Caco-2 (cell line): ENCODE measurements at regions not wholly inside any gene's neighbourhood (a gene's known extent, or its start where the extent isn't known, plus 50 kb on each side); places are given as distances from the start of the nearest gene placed in this dataset.
A peak's percentile ranks its signal among the peaks of the same experiment; 100 is the strongest.

Experiments used
- BruUV-seq: library from RNA; stranded (reverse); fragments of 400-500 nt; replicated peaks from 2 replicates; lab custom pipeline; 2021; lab: Mats Ljungman, UMichigan
- CTCF ChIA-PET: fragments of 300-600 bp; sonication (Branson Sonifier 250); formaldehyde crosslinking; loops from one replicate; lab custom pipeline; 2022; ENCODE audit warnings: antibody characterized with exemption; lab: Charles Lee
- POLR2A ChIA-PET: fragments of 300-600 bp; sonication (Branson Sonifier 250); formaldehyde crosslinking; loops from one replicate; lab custom pipeline; 2022; ENCODE audit warnings: antibody characterized with exemption; lab: Charles Lee
- DNase-seq, 2 experiments: peaks; one replicate each; pipeline versions ENCODE4 v3.0.0 to v3.0.0-alpha.2; 2020 to 2022
- H3K27me3 ChIP-seq: replicated peaks from 2 replicates; pipeline ENCODE4 v1.6.0; 2011; ENCODE audit warnings: low read length; ENCODE audit not compliant: control insufficient read depth, insufficient read depth
- H3K36me3 ChIP-seq: 2 replicates; pipeline ENCODE4 v1.5.1; 2011; ENCODE audit warnings: low read length; ENCODE audit not compliant: control insufficient read depth, insufficient read depth
- H3K4me1 ChIP-seq: fragments of 250-450 bp; sonication (Bioruptor Pico); 2 replicates; pipeline ENCODE4 v1.5.1; 2020; ENCODE audit warnings: mild to moderate bottlenecking
- H3K4me3 ChIP-seq: 2 replicates; pipeline ENCODE4 v1.5.1; 2011; ENCODE audit warnings: low read depth, mild to moderate bottlenecking, control low read depth, low read length
- H3K9me3 ChIP-seq: fragments of 250-450 bp; sonication (Bioruptor Pico); 2 replicates; pipeline ENCODE4 v1.5.1; 2020; ENCODE audit warnings: mild to moderate bottlenecking, moderate library complexity
- H3K27ac Mint-ChIP-seq: one replicate; pipeline ENCODE4 v1.8.0; 2022; ENCODE audit warnings: mixed read lengths; ENCODE audit not compliant: unreplicated experiment
- H3K27me3 Mint-ChIP-seq: one replicate; pipeline ENCODE4 v1.8.0; 2022; ENCODE audit warnings: mixed read lengths; ENCODE audit not compliant: insufficient read depth, unreplicated experiment
- H3K36me3 Mint-ChIP-seq: one replicate; pipeline ENCODE4 v1.8.0; 2022; ENCODE audit warnings: mild to moderate bottlenecking, mixed read lengths; ENCODE audit not compliant: insufficient read depth, unreplicated experiment
- H3K4me1 Mint-ChIP-seq: one replicate; pipeline ENCODE4 v1.8.0; 2022; ENCODE audit warnings: low read depth, mixed read lengths; ENCODE audit not compliant: unreplicated experiment
- H3K4me3 Mint-ChIP-seq: one replicate; pipeline ENCODE4 v1.8.0; 2022; ENCODE audit warnings: mild to moderate bottlenecking, moderate library complexity, mixed read lengths; ENCODE audit not compliant: unreplicated experiment
- H3K9me3 Mint-ChIP-seq: one replicate; pipeline ENCODE4 v1.8.0; 2022; ENCODE audit warnings: mixed read lengths; ENCODE audit not compliant: unreplicated experiment
- intact Hi-C: fragments of 100-400 bp; cut with micrococcal nuclease; formaldehyde crosslinking; loops from one replicate; pipeline ENCODE4 v1.10.0; 2022; ENCODE audit not compliant: unreplicated experiment
- TF ChIP-seq, protein P1 (sequence below), 2 experiments: fragments of 200-600 bp in 1 of 2; IDR thresholded peaks; 1 replicate in 1 of 2; 2 replicates in 1 of 2; pipeline versions ENCODE4 v1.5.1 to v1.8.0; 2011 to 2022; ENCODE audit warnings: antibody characterized with exemption in 1 of 2, control low read depth in 1 of 2, inconsistent platforms in 1 of 2, low read depth in 1 of 2, low read length in 1 of 2, mild to moderate bottlenecking in 1 of 2, moderate library complexity in 1 of 2; ENCODE audit not compliant: insufficient read depth in 1 of 2, severe bottlenecking in 1 of 2, unreplicated experiment in 1 of 2

DNA sequence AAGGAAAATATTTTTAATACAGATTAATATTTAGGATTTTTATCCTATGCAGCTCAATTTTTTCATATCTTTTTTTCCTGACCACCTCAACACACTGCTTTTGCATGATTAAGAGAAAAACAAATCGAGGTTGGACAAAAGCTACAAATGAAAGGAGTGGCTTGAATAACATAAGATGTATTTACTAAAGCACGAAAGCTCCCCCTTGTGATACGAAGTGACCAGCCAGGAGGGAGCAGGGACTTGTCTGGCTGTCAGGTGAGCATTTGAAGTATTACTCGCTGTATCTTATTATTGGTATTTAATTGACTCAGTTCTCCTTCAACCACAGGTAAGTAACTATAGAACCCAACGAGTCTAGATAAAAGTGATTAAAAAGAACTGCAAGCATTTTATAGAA lies 265.2 kb upstream of the PHF14 start:
- H3K9me3 Mint-ChIP-seq = no peaks in the 10 kb centered on the region
- no peaks in the 10 kb centered on the region for H3K36me3 Mint-ChIP-seq
- Histone ChIP-seq H3K27me3 (no peaks in the 10 kb centered on the region), H3K4me3 (no peak overlapping the region), H3K36me3 (no peaks in the 10 kb centered on the region), H3K9me3 (no peaks in the 10 kb centered on the region), H3K4me1 (no peaks in the 10 kb centered on the region)
- no peak overlapping the region for H3K27ac Mint-ChIP-seq
- POLR2A ChIA-PET = no interaction called here
- H3K4me1 Mint-ChIP-seq = no peaks in the 10 kb centered on the region
- CTCF ChIA-PET = interaction anchor here (0.6 kb wide), 1 partner anchor 197 kb away, joined by 6 read pairs; no protein-coding TSS in a partner anchor
- H3K4me3 Mint-ChIP-seq = no peak overlapping the region
- no TSS peak for BruUV-seq
- peak; percentile 31 to 44 for DNase-seq
- peaks cover 2% of the 10 kb centered on the region for H3K27me3 Mint-ChIP-seq
- intact Hi-C loops = loop anchor here (1.0 to 10.0 kb wide), 4 partner anchors 71 to 634 kb away; no protein-coding TSS in a partner anchor
- TF ChIP-seq, protein P1, sequence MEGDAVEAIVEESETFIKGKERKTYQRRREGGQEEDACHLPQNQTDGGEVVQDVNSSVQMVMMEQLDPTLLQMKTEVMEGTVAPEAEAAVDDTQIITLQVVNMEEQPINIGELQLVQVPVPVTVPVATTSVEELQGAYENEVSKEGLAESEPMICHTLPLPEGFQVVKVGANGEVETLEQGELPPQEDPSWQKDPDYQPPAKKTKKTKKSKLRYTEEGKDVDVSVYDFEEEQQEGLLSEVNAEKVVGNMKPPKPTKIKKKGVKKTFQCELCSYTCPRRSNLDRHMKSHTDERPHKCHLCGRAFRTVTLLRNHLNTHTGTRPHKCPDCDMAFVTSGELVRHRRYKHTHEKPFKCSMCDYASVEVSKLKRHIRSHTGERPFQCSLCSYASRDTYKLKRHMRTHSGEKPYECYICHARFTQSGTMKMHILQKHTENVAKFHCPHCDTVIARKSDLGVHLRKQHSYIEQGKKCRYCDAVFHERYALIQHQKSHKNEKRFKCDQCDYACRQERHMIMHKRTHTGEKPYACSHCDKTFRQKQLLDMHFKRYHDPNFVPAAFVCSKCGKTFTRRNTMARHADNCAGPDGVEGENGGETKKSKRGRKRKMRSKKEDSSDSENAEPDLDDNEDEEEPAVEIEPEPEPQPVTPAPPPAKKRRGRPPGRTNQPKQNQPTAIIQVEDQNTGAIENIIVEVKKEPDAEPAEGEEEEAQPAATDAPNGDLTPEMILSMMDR (IDR thresholded peaks at IDR 0.05; ENCODE audit: insufficient read depth in 1 of 2, low read depth in 1 of 2, low read length in 1 of 2, severe bottlenecking in 1 of 2, unreplicated experiment in 1 of 2) = peak; percentile 46 to 64

GRCh38 chr7:10718768-10719167 lies 254.9 kb upstream of the PHF14 start:
- Mint-ChIP-seq H3K4me1 (no peaks in the 10 kb centered on the region), H3K9me3 (no peaks in the 10 kb centered on the region), H3K4me3 (no peak overlapping the region), H3K27ac (no peak overlapping the region), H3K36me3 (no peaks in the 10 kb centered on the region), H3K27me3 (peaks cover 3% of the 10 kb centered on the region)
- ChIA-PET POLR2A (no interaction called here), CTCF (no interaction called here)
- no peaks in the 10 kb centered on the region for H3K4me1 ChIP-seq
- H3K27me3 ChIP-seq = no peaks in the 10 kb centered on the region; the same call in 1 of the 2 replicates
- H3K4me3 ChIP-seq = no peak overlapping the region
- no peaks in the 10 kb centered on the region for H3K36me3 ChIP-seq
- no TSS peak for BruUV-seq
- no peak for DNase-seq
- TF ChIP-seq, protein P1 (IDR thresholded peaks at IDR 0.05; ENCODE audit: insufficient read depth in 1 of 2, low read depth in 1 of 2, low read length in 1 of 2, severe bottlenecking in 1 of 2, unreplicated experiment in 1 of 2) = no peak
- H3K9me3 ChIP-seq = no peaks in the 10 kb centered on the region
- intact Hi-C loops = no loop called here

DNA sequence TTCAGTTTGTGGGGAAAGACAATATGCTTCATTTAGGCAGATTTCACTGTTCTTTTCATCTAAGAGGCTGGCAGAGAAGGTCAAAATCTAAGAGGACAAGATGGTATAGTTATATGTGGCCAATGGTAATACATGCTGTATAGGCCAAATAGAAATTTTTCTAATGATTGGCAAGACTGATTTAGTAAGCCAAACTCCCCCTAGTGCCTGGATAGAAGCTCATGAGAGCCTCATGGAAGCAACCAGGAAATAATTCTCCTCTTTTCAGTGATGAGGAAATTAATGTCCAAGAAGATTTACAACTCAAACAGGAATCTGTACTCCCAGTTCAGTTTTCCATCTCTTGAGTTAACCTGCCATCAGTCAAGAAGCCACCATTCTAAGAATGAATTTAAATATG lies 253.6 kb upstream of the PHF14 start:
- no peaks in the 10 kb centered on the region for H3K4me1 ChIP-seq
- no peaks in the 10 kb centered on the region for H3K9me3 ChIP-seq
- H3K27me3 Mint-ChIP-seq = peaks cover 3% of the 10 kb centered on the region
- ChIA-PET CTCF (no interaction called here), POLR2A (no interaction called here)
- no TSS peak for BruUV-seq
- intact Hi-C loops = loop anchor here (10.0 kb wide), 1 partner anchor 165 kb away; no protein-coding TSS in a partner anchor
- H3K4me3 ChIP-seq = no peak overlapping the region
- H3K36me3 Mint-ChIP-seq = no peaks in the 10 kb centered on the region
- H3K4me1 Mint-ChIP-seq = no peaks in the 10 kb centered on the region
- DNase-seq = no peak
- no peaks in the 10 kb centered on the region for H3K9me3 Mint-ChIP-seq
- TF ChIP-seq, protein P1 (IDR thresholded peaks at IDR 0.05; ENCODE audit: insufficient read depth in 1 of 2, low read depth in 1 of 2, low read length in 1 of 2, severe bottlenecking in 1 of 2, unreplicated experiment in 1 of 2) = peak in 1 of 2 experiments; percentile 25
- H3K36me3 ChIP-seq = no peaks in the 10 kb centered on the region
- no peaks in the 10 kb centered on the region; the same call in 1 of the 2 replicates for H3K27me3 ChIP-seq
- H3K4me3 Mint-ChIP-seq = no peak overlapping the region
- no peak overlapping the region for H3K27ac Mint-ChIP-seq
